ENCODE measurements at regions not wholly inside any gene's neighbourhood (a gene's known extent, or its start where the extent isn't known, plus 50 kb on each side); places are given as distances from the start of the nearest gene placed in this dataset.
A peak's percentile ranks its signal among the peaks of the same experiment; 100 is the strongest.

DNA sequence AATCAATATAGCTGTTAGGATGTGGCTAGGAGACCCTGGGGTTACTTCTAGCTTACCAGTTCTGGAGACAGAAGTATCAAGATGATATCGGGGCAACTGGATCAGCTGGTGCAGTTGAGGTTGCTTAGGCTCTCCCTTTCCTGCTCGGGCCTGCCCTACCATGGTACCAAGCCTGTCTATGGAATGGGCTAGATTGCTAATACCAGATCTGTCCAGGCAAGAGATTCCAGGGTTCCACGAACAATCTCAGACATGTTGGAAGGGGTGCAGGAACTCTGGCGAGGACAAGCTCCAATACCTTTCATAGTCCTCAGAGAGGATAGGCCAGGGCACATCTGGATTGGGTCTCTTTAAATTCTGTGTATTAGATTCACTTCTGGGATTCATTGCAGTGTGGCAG, 53.8 kb downstream of the ADM start:
- no peak for TF ChIP-seq JUND (IDR thresholded peaks at IDR 0.05; ENCODE audit: low read depth)
- DNase-seq (ENCODE audit: low read depth in 1 of 2, low spot score in 1 of 2): no peak
- in situ Hi-C loops (cut with HindIII; ENCODE audit: low pct_unique_long_range_greater_than_20kb, low sequenced_read_pairs): no loop called here

DNA sequence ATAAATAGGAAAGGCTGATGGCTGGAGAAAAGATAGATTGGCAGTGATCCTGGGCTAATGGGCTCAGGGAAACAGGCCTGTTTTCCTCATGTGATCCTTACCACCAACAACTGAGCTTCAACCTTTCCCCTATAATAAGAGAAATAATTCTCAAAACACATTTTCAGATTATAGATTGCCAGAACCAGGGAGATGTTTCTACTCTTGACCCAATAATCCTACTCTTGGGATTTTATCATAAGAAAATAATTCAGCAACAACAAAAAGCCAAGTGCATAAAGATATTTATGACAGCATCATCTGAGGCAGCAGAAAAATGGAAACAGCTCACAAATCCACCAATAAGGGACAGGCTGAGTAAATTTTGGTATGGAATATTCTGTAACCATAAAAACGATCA, 54.3 kb downstream of the ADM start:
- TF ChIP-seq JUND (IDR thresholded peaks at IDR 0.05; ENCODE audit: low read depth): no peak
- no peak for DNase-seq (ENCODE audit: low read depth in 1 of 2, low spot score in 1 of 2)
- in situ Hi-C loops (cut with HindIII; ENCODE audit: low pct_unique_long_range_greater_than_20kb, low sequenced_read_pairs): no loop called here

DNA sequence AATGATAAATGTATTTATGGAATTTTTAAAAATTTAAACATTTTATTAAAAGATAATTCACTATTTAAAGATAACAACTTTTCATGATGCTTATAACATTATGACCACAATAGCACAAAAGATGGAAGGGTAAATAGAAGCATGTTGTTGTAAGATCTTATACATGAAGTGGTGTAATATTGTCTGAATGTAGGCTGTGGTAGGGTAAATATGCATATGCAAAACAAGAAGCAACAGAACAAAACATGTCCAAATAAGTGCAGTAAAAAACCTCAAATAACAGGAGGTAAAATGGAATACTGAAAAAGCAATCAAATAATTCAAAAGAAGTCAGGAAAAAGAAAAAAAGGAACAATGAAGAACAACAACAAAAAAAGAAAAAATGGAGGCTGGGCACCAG, 56.0 kb downstream of the ADM start:
- in situ Hi-C loops (cut with HindIII; ENCODE audit: low pct_unique_long_range_greater_than_20kb, low sequenced_read_pairs): no loop called here
- TF ChIP-seq JUND (IDR thresholded peaks at IDR 0.05; ENCODE audit: low read depth): no peak
- DNase-seq (ENCODE audit: low read depth in 1 of 2, low spot score in 1 of 2): no peak

DNA sequence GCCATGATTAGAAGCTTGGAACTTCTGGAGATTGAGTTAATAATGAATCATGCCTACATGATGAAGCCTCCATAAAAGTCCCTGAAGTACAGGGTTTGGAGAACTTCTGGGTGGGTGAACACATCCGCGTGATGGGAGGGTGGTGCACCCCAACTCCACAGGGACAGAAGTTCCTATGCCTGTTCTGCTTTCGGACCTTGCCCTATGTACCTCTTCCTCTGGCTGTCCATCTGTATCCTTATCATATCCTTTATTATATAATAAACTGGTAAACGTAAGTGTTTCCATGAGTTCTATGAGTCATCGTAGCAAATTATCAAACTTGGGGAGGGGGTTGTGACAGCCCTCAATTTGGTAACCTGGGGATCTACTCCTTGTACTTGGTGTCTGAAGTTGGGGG, 60.2 kb downstream of the ADM start:
- no peak for TF ChIP-seq JUND (IDR thresholded peaks at IDR 0.05; ENCODE audit: low read depth)
- no peak for DNase-seq (ENCODE audit: low read depth in 1 of 2, low spot score in 1 of 2)
- in situ Hi-C loops (cut with HindIII; ENCODE audit: low pct_unique_long_range_greater_than_20kb, low sequenced_read_pairs): no loop called here

DNA sequence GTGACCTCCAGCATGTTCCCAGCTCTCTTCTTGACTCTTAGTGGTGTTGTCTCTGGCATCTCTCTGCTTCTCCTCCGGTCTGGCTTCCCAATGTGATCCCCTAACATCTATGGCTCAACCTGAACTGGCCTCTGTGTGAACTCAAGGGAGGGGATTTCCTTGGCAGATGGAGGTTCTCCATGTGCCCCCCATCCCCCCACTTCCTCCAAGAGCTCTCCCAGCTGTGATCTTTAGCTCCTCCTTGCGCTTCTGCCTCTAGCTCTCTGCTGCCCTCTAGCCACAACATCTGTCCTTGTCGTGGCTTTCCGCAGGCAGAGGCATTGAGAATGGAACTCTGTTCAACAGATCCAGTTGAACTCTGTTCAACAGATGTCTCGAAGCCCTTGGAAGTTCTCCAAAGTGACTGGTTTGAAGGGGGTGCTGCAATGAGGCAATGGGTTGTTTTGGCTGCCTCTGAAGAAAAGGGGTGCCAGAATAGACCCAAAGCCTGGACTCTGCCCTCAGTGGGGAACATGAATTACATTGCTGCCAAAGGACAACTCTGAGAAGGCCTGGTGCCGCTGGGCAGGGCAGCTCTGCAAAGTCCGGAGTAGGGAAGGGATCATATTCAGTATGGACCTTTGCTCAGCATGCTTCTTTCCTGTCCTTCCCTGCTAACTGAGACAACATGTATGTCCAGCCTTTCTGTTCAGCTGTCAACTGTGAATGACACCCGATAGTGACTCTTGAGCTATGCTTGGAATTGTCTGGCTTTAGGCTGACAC, 61.9 kb downstream of the ADM start:
- peak; percentile 33 to 79 for DNase-seq (ENCODE audit: low read depth in 1 of 2, low spot score in 1 of 2)
- in situ Hi-C loops (cut with HindIII; ENCODE audit: low pct_unique_long_range_greater_than_20kb, low sequenced_read_pairs): no loop called here
- no peak for TF ChIP-seq JUND (IDR thresholded peaks at IDR 0.05; ENCODE audit: low read depth)

DNA sequence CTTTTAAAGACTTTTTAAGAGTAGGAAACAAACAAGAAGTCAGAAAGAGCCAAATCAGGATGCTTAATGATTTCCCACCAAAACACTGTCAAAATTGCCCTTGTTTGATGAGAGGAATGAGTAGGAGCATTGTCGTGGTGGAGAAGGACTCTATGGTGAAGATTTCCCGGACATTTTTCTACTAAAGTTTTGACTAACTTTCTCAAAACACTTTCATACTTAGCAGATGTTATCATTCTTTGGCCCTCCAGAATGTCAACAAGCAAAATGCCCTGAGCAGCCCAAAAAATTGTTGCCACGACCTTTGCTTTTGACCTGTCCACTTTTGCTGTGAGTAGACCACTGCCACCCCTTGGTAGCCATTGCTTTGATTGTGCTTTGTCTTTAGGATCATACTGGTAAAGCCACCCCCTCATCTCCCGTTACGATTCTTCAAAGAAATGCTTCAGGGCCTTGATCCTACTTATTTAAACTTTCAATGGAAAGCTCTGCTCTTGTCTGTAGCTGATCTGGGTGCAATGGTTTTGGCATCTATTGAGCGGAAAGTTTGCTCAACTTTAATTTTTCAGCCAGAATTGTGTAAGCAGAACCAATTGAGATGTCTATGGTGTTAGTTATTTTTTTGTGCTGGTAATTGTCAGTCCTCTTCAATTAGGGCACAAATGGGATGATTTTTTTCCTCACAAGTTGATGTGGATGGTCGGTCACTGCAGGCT, 67.2 kb downstream of the ADM start:
- no peak for DNase-seq (ENCODE audit: low read depth in 1 of 2, low spot score in 1 of 2)
- in situ Hi-C loops (cut with HindIII; ENCODE audit: low pct_unique_long_range_greater_than_20kb, low sequenced_read_pairs): no loop called here
- no peak for TF ChIP-seq JUND (IDR thresholded peaks at IDR 0.05; ENCODE audit: low read depth)

DNA sequence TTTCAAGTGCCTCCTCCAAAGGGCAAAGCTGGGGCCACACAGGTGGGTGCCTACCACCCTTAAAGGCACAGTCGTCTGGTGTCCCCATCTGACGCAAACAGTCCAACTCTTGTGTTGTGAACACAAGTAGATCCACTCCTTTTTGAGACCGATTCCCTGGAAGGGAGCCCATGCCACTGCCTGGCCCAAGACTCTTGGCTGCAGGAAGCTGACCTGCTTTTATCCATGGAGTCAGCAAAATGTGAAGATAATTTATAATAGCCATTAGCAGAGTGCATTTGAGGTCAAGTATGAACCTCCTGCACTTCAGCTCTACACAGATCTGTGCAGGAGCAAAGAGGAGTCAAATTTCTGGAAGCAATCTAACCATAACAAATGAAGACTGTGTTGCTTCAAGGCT, 68.5 kb downstream of the ADM start:
- no peak for TF ChIP-seq JUND (IDR thresholded peaks at IDR 0.05; ENCODE audit: low read depth)
- DNase-seq (ENCODE audit: low read depth in 1 of 2, low spot score in 1 of 2): no peak
- in situ Hi-C loops (cut with HindIII; ENCODE audit: low pct_unique_long_range_greater_than_20kb, low sequenced_read_pairs): no loop called here

DNA sequence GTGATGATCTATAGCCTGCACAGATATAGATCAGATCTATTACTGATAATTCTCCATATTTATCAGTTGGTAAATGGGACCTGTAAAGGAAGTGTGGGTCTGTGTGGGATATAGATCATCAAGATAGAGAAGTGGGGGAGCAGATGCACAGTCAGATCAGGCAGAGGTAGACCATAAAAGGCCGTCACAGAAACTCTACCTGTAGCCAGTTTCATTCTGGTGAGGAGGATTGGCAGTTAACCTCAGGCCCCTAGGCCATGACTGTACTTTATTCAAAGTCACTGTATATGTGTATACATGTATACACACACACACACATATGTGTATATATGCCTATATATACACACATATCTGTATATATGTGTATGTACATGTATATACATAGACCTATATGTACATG, 69.1 kb downstream of the ADM start:
- DNase-seq (ENCODE audit: low read depth in 1 of 2, low spot score in 1 of 2): no peak
- no peak for TF ChIP-seq JUND (IDR thresholded peaks at IDR 0.05; ENCODE audit: low read depth)
- in situ Hi-C loops (cut with HindIII; ENCODE audit: low pct_unique_long_range_greater_than_20kb, low sequenced_read_pairs): no loop called here

DNA sequence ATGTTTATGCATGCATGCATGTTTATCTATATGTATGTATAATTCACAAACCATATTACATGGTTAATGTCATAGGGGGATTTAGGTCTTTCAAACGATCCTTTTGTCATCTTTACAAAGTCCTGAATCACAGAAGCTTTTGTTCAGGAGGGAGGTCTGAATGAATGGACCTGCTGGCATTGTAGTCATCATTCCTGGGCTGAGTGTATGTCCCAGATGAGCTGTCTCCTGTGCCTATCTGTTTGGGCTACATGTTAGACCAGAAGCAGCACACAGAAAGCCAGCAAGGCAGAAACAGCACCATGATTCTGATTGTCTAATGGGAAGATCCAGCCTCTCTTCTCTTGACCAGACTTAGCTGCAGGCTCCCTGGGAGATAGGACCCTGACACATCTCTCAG, 69.5 kb downstream of the ADM start:
- in situ Hi-C loops (cut with HindIII; ENCODE audit: low pct_unique_long_range_greater_than_20kb, low sequenced_read_pairs): no loop called here
- DNase-seq (ENCODE audit: low read depth in 1 of 2, low spot score in 1 of 2): no peak
- TF ChIP-seq JUND (IDR thresholded peaks at IDR 0.05; ENCODE audit: low read depth): no peak

DNA sequence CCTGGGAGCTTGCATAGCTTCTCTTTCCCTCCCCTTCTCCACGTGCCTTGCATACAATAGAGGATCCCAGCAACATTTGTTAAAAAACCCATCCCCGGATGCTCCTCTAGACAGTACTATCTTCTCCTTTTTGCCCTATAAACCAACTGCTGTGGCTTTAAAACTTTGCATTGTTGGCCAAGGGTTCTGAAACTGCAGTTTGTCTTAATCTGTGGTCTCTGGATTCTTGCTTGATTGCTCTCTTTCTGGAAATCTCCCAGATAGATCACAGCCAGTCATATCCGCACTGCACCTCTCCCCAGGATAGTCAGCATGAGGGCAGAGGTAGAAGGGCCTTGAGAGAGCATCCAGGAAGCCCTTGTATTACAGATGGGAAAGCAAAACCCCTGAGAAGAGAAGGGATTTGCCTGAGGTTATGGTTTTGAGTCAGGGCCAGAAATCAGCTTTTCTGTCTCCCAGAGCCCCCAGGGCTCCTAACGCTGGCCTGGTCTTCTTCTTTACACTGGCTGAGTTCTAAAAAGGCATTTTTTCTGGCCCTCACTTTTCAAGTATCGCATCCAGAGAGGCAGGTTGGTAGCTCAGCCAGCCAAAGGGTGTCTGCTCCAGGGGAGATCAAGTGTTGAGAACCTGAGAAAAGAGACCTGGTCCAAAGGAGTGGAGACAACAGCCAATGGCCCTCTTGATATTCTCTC, 70.6 kb downstream of the ADM start:
- DNase-seq (ENCODE audit: low read depth in 1 of 2, low spot score in 1 of 2): no peak
- in situ Hi-C loops (cut with HindIII; ENCODE audit: low pct_unique_long_range_greater_than_20kb, low sequenced_read_pairs): no loop called here
- TF ChIP-seq JUND (IDR thresholded peaks at IDR 0.05; ENCODE audit: low read depth): no peak

DNA sequence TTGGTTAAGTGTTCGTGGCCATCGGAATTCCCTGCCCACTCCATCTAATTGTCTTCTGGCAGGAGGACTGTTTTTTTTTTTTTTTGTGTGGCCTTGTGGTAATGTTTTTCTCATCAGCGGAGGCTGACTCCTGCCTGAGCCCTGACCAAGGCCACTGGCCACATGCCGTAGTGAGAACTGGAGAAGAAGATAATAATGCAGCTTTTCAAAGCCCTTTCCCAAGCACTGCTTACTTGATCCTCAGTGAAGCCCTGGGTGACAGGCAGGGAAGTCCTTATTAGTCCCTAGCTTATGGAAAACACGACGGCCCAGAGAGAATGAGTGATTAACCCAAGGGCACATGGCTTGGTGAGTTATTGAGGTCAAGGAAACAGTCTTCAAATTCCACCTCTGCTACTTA, 71.2 kb downstream of the ADM start:
- no peak for DNase-seq (ENCODE audit: low read depth in 1 of 2, low spot score in 1 of 2)
- no peak for TF ChIP-seq JUND (IDR thresholded peaks at IDR 0.05; ENCODE audit: low read depth)
- in situ Hi-C loops (cut with HindIII; ENCODE audit: low pct_unique_long_range_greater_than_20kb, low sequenced_read_pairs): no loop called here

DNA sequence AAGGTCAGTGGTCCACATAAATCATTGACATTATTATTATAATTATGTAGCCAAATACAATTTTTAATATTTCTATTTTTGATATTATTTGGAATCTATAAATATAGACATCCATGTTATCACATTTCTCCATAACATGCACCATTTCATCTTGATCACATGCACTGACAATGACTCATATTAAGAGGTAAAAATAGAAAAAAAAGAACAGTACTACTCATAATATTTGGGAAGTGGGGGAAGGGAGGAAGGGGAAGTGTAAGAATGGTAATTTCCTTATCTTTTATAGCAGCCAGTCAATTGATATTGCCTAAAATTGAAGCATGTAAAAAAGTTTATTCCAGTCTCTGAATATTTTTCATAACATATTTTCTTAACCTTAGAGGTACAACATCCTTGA, 72.3 kb downstream of the ADM start:
- no peak for DNase-seq (ENCODE audit: low read depth in 1 of 2, low spot score in 1 of 2)
- no peak for TF ChIP-seq JUND (IDR thresholded peaks at IDR 0.05; ENCODE audit: low read depth)
- in situ Hi-C loops (cut with HindIII; ENCODE audit: low pct_unique_long_range_greater_than_20kb, low sequenced_read_pairs): no loop called here

DNA sequence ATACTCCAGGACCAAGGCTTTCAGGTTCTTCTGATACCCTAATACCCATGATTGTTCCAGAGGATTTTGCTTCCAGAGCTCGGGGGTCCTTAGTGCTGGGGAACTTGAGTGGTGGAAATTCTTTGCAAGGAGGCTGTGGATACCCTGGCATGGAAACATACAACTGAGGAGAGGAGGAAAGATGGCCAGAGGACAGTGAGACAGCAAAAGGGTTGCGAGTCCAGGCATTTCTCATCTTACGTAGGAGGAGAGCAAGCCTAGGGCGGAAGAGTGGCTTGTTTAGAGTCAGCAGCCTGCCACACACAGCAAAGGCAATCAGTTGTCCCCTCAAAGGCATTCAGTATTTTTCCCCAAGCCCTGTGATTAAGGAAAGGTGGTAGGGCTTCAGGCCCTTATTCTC, 73.5 kb downstream of the ADM start:
- DNase-seq (ENCODE audit: low read depth in 1 of 2, low spot score in 1 of 2): no peak

More for the DNA sequence above, 73.5 kb downstream of the ADM start:
- TF ChIP-seq JUND (IDR thresholded peaks at IDR 0.05; ENCODE audit: low read depth): no peak
- in situ Hi-C loops (cut with HindIII; ENCODE audit: low pct_unique_long_range_greater_than_20kb, low sequenced_read_pairs): no loop called here

All from T47D (cell line).